ENCODE measurements at regions not wholly inside any gene's neighbourhood (a gene's known extent, or its start where the extent isn't known, plus 50 kb on each side); places are given as distances from the start of the nearest gene placed in this dataset.

GRCh38 chr10:84063440-84063839, 75.9 kb upstream of the GHITM start:
- intact Hi-C loops (cut with DNase I) = no loop called here
- Histone ChIP-seq H3K27me3 (peaks cover 0 to 7% (median 0%) of the 10 kb centered on the region in 4 donors), H3K4me1 (no peaks in the 10 kb centered on the region), H3K4me3 (no peak overlapping the region), H3K9me3 (no peaks in the 10 kb centered on the region), H3K36me3 (no peaks in the 10 kb centered on the region), H3K27ac (replicated peaks in 1 of 4) (no peak overlapping the region)
- no peak for DNase-seq (ENCODE audit: extremely low spot score)
- TF ChIP-seq CTCF (IDR thresholded peaks at IDR 0.05) (no peak), EP300 (IDR thresholded peaks at IDR 0.05) (no peak), POLR2AphosphoS5 (IDR thresholded peaks at IDR 0.05) (no peak), POLR2A (IDR thresholded peaks at IDR 0.05; ENCODE audit: low read depth) (no peak)

- no peaks in the 10 kb centered on the region for H3K36me3 ChIP-seq
- DNase-seq (ENCODE audit: extremely low spot score) = no peak
- intact Hi-C loops (cut with DNase I) = no loop called here
- H3K27me3 ChIP-seq = no peaks in the 10 kb centered on the region
- 69% methylated on average over 8 of the region's 8 CpGs for WGBS
- no peak overlapping the region for H3K27ac ChIP-seq (replicated peaks in 1 of 4)
- TF ChIP-seq POLR2A (IDR thresholded peaks at IDR 0.05; ENCODE audit: low read depth) (no peak), EP300 (IDR thresholded peaks at IDR 0.05) (no peak), POLR2AphosphoS5 (IDR thresholded peaks at IDR 0.05) (no peak), CTCF (IDR thresholded peaks at IDR 0.05) (no peak)
- no peaks in the 10 kb centered on the region for H3K9me3 ChIP-seq
- no peaks in the 10 kb centered on the region for H3K4me1 ChIP-seq
- no peak overlapping the region for H3K4me3 ChIP-seq
Measured at GRCh38 chr10:84065804-84066601, 73.3 kb upstream of the GHITM start.

- Histone ChIP-seq H3K4me3 (no peak overlapping the region), H3K4me1 (no peaks in the 10 kb centered on the region), H3K27ac (replicated peaks in 1 of 4) (no peak overlapping the region), H3K36me3 (no peaks in the 10 kb centered on the region), H3K9me3 (no peaks in the 10 kb centered on the region), H3K27me3 (no peaks in the 10 kb centered on the region)
- TF ChIP-seq POLR2AphosphoS5 (IDR thresholded peaks at IDR 0.05) (no peak), POLR2A (IDR thresholded peaks at IDR 0.05; ENCODE audit: low read depth) (no peak), CTCF (IDR thresholded peaks at IDR 0.05) (no peak), EP300 (IDR thresholded peaks at IDR 0.05) (no peak)
- intact Hi-C loops (cut with DNase I) = no loop called here
- no peak for DNase-seq (ENCODE audit: extremely low spot score)
- WGBS = 81% methylated on average over 3 of the region's 3 CpGs
Measured at GRCh38 chr10:84074521-84074920, 64.8 kb upstream of the GHITM start.

GRCh38 chr10:84075226-84076046, 63.9 kb upstream of the GHITM start:
- peak; percentile 77 for DNase-seq (ENCODE audit: extremely low spot score)
- WGBS = 86% methylated on average over 3 of the region's 4 CpGs
- Histone ChIP-seq H3K4me3 (no peak overlapping the region), H3K27ac (replicated peaks in 1 of 4) (peak overlapping the region; percentile 37 to 66 (median 48)), H3K36me3 (no peaks in the 10 kb centered on the region), H3K27me3 (no peaks in the 10 kb centered on the region), H3K9me3 (no peaks in the 10 kb centered on the region), H3K4me1 (no peaks in the 10 kb centered on the region)
- TF ChIP-seq POLR2AphosphoS5 (IDR thresholded peaks at IDR 0.05) (no peak), EP300 (IDR thresholded peaks at IDR 0.05) (no peak), POLR2A (IDR thresholded peaks at IDR 0.05; ENCODE audit: low read depth) (no peak), CTCF (IDR thresholded peaks at IDR 0.05) (no peak)
- intact Hi-C loops (cut with DNase I) = no loop called here
